CD4-positive, CD25-positive, alpha-beta regulatory T cell (primary cell): ENCODE measurements at regions not wholly inside any gene's neighbourhood (a gene's known extent, or its start where the extent isn't known, plus 50 kb on each side); places are given as distances from the start of the nearest gene placed in this dataset.

Source experiments
- ATAC-seq, 2 donors: fragments of 150-1000 bp; cut with Tn5 transposase; one replicate each; pipeline ENCODE4 v1.10.0; 2021; ENCODE audit warnings: low read depth in 2 of 2, moderate number of reproducible peaks in 2 of 2, moderate library complexity in 1 of 2
- DNase-seq, 3 donors: peaks; one replicate each; pipeline versions ENCODE4 v3.0.0 to v3.0.0-alpha.2; 2012 to 2022; ENCODE audit warnings: mixed read lengths in 1 of 3
- H3K27ac ChIP-seq: one replicate; pipeline ENCODE4 v1.7.0; 2013; ENCODE audit warnings: mild to moderate bottlenecking, low read length; ENCODE audit not compliant: insufficient read depth, poor library complexity, severe bottlenecking
- H3K27me3 ChIP-seq: one replicate; pipeline ENCODE4 v1.7.0; 2013; ENCODE audit warnings: low read length; ENCODE audit not compliant: control insufficient read depth, insufficient read depth
- H3K36me3 ChIP-seq: one replicate; pipeline ENCODE4 v1.7.0; 2013; ENCODE audit warnings: mild to moderate bottlenecking, low read length, moderate library complexity; ENCODE audit not compliant: control insufficient read depth, insufficient read depth
- H3K4me1 ChIP-seq: 2 replicates; pipeline ENCODE4 v1.7.0; 2013; ENCODE audit warnings: mild to moderate bottlenecking, low read length; ENCODE audit not compliant: insufficient read depth, control insufficient read depth, poor library complexity, severe bottlenecking
- H3K4me3 ChIP-seq: one replicate; pipeline ENCODE4 v1.7.0; 2013; ENCODE audit warnings: low read depth, mild to moderate bottlenecking, low read length, moderate library complexity
- H3K9me3 ChIP-seq, 2 experiments: 1 replicate in 1 of 2; 2 replicates in 1 of 2; pipeline ENCODE4 v1.7.0; 2013; ENCODE audit warnings: low read length in 2 of 2, mild to moderate bottlenecking in 1 of 2, moderate library complexity in 1 of 2; ENCODE audit not compliant: control insufficient read depth in 2 of 2
- H3K27ac Mint-ChIP-seq, 3 donors: one replicate each; pipeline ENCODE4 v1.8.0; 2020 to 2022; ENCODE audit warnings: mild to moderate bottlenecking in 3 of 3, mixed read lengths in 3 of 3, moderate library complexity in 2 of 3
- H3K27me3 Mint-ChIP-seq: one replicate; pipeline ENCODE4 v1.8.0; 2022; ENCODE audit warnings: mild to moderate bottlenecking, mixed read lengths
- H3K36me3 Mint-ChIP-seq: one replicate; pipeline ENCODE4 v1.8.0; 2020; ENCODE audit warnings: mixed read lengths
- H3K4me1 Mint-ChIP-seq, 4 donors: one replicate each; pipeline ENCODE4 v1.8.0; 2020 to 2022; ENCODE audit warnings: mixed read lengths in 4 of 4, mild to moderate bottlenecking in 1 of 4
- H3K4me3 Mint-ChIP-seq, 4 donors: one replicate each; pipeline ENCODE4 v1.8.0; 2020 to 2022; ENCODE audit warnings: mild to moderate bottlenecking in 4 of 4, mixed read lengths in 4 of 4, moderate library complexity in 3 of 4
- H3K9me3 Mint-ChIP-seq, 7 donors: one replicate each; pipeline ENCODE4 v1.8.0; 2020 to 2022; ENCODE audit warnings: mixed read lengths in 7 of 7, mild to moderate bottlenecking in 3 of 7, moderate library complexity in 2 of 7

GRCh38 chr5:99878830-99879229 is 656.3 kb upstream of the FAM174A start:
- H3K9me3 ChIP-seq, result no peaks in the 10 kb centered on the region
- H3K4me1 Mint-ChIP-seq, result no peaks in the 10 kb centered on the region
- H3K36me3 Mint-ChIP-seq, result no peaks in the 10 kb centered on the region
- no peak overlapping the region for H3K27ac Mint-ChIP-seq
- ATAC-seq, result no peak
- no peaks in the 10 kb centered on the region for H3K4me1 ChIP-seq
- H3K9me3 Mint-ChIP-seq, result peaks cover 0 to 11% (median 5%) of the 10 kb centered on the region in 7 donors
- no peaks in the 10 kb centered on the region for H3K27me3 ChIP-seq
- H3K27ac ChIP-seq, result no peak overlapping the region
- H3K4me3 ChIP-seq, result no peak overlapping the region
- no peak overlapping the region for H3K4me3 Mint-ChIP-seq
- no peak for DNase-seq
- no peaks in the 10 kb centered on the region for H3K27me3 Mint-ChIP-seq
- no peaks in the 10 kb centered on the region for H3K36me3 ChIP-seq

DNA sequence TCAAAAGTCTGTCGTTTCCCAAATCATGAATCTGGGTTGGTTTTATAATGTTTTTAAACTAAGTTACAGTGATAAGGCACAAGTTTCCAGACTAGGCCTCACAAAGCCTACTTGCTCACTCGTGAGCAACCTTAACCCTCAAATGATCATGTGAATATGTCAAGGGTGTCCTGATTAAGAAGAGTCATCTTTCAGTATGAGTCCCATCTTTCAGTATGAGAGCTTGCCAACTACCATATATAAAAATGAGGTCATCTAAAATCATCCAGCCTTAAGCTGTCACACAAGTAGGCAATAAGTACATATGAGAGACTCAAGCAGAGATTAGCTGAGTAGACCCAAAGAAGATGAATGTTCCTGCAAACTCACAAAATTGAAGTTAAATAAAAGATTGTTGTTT is 668.4 kb upstream of the FAM174A start:
- Histone ChIP-seq H3K4me1 (no peaks in the 10 kb centered on the region), H3K27ac (no peak overlapping the region), H3K27me3 (no peaks in the 10 kb centered on the region)

DNA sequence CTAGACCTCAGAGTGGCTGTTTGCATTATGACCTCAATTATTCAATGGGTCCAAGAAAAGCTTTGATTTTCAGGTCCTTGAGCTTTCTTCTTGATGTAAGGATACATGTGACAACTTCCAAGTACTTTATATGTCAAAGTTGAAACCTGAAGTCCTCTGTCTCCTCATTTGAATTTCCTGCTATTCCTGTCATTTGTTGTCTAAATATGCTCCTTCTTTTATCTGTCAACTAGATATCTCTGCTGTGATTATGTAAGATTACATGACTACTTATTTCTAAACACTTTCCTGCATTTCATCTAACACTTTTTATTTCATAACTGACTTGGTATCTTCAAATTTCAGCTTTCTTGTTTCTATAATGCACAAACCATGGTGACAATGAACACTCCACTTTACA is 670.0 kb upstream of the FAM174A start:
- no peak overlapping the region for H3K4me3 Mint-ChIP-seq
- H3K27ac Mint-ChIP-seq, result no peak overlapping the region
- Histone ChIP-seq H3K27me3 (no peaks in the 10 kb centered on the region), H3K36me3 (no peaks in the 10 kb centered on the region), H3K27ac (no peak overlapping the region), H3K9me3 (peaks cover 0 to 2% of the 10 kb centered on the region in 2 experiments), H3K4me3 (no peak overlapping the region), H3K4me1 (no peaks in the 10 kb centered on the region)
- ATAC-seq (no peak), DNase-seq (no peak)
- no peaks in the 10 kb centered on the region for H3K36me3 Mint-ChIP-seq
- no peaks in the 10 kb centered on the region for H3K27me3 Mint-ChIP-seq
- H3K4me1 Mint-ChIP-seq, result no peaks in the 10 kb centered on the region
- peaks cover 0 to 5% (median 3%) of the 10 kb centered on the region in 7 donors for H3K9me3 Mint-ChIP-seq

More for the DNA sequence above, 668.4 kb upstream of the FAM174A start:
- Mint-ChIP-seq H3K9me3 (peaks cover 0 to 5% (median 4%) of the 10 kb centered on the region in 7 donors), H3K27ac (no peak overlapping the region), H3K4me1 (no peaks in the 10 kb centered on the region), H3K27me3 (no peaks in the 10 kb centered on the region), H3K4me3 (no peak overlapping the region), H3K36me3 (no peaks in the 10 kb centered on the region)
- ATAC-seq, result no peak
- Histone ChIP-seq H3K4me3 (no peak overlapping the region), H3K36me3 (no peaks in the 10 kb centered on the region), H3K9me3 (peaks cover 0 to 2% of the 10 kb centered on the region in 2 experiments)
- no peak for DNase-seq

GRCh38 chr5:99835791-99836190 is 699.4 kb upstream of the FAM174A start:
- Histone ChIP-seq H3K27ac (no peak overlapping the region), H3K4me1 (no peaks in the 10 kb centered on the region), H3K4me3 (no peak overlapping the region), H3K27me3 (no peaks in the 10 kb centered on the region), H3K9me3 (no peaks in the 10 kb centered on the region), H3K36me3 (no peaks in the 10 kb centered on the region)
- Mint-ChIP-seq H3K27me3 (no peaks in the 10 kb centered on the region), H3K4me1 (no peaks in the 10 kb centered on the region), H3K4me3 (no peak overlapping the region), H3K9me3 (peaks cover 0 to 10% (median 3%) of the 10 kb centered on the region in 7 donors), H3K27ac (no peak overlapping the region), H3K36me3 (no peaks in the 10 kb centered on the region)
- DNase-seq (no peak), ATAC-seq (no peak)

DNA sequence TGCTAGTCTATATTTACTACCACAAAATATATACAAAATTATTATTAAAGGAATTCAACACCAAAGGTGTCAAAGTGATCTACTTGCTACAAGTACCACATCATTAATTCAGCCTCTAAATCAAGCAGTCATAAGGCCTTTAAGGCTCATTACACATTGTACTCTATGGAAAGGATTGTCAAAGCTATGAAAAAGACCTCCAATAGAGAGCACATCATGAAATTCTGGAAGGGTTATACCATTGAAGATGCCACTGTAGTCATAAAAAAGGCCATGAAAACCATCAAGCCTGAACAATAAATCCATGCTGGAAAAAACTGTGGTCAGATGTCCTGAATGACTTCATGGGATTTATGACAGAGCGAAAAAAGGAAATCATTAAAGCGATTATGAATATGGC is 708.0 kb upstream of the FAM174A start:
- no peaks in the 10 kb centered on the region for H3K4me1 Mint-ChIP-seq
- H3K27me3 Mint-ChIP-seq, result no peaks in the 10 kb centered on the region
- Histone ChIP-seq H3K27me3 (no peaks in the 10 kb centered on the region), H3K27ac (no peak overlapping the region), H3K9me3 (no peaks in the 10 kb centered on the region), H3K4me1 (no peaks in the 10 kb centered on the region), H3K4me3 (no peak overlapping the region), H3K36me3 (no peaks in the 10 kb centered on the region)
- H3K36me3 Mint-ChIP-seq, result no peaks in the 10 kb centered on the region
- no peak overlapping the region for H3K4me3 Mint-ChIP-seq
- peaks cover 0 to 9% (median 2%) of the 10 kb centered on the region in 7 donors for H3K9me3 Mint-ChIP-seq
- DNase-seq (no peak), ATAC-seq (no peak)
- no peak overlapping the region for H3K27ac Mint-ChIP-seq

DNA sequence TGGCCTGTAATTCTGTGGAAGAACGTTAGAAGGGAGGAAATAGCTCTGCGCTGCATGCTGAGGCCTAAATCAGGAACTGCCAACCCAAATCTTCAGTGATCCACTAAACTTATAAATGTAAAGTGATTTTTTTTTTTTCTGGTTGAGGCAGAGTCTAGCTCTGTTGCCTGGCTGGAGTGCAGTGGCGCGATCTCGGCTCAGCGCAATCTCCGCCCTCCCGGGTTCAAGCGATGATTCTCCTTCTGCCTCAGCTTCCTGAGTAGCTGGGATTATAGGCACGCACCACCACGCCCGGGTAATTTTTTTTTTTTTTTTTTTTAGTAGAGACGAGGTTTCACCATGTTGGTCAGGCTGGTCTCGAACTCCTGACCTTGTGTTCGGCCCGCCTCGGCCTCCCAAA is 717.4 kb upstream of the FAM174A start:
- H3K4me1 Mint-ChIP-seq, result no peaks in the 10 kb centered on the region
- H3K36me3 Mint-ChIP-seq, result no peaks in the 10 kb centered on the region
- H3K36me3 ChIP-seq, result no peaks in the 10 kb centered on the region
- no peaks in the 10 kb centered on the region for H3K4me1 ChIP-seq
- no peak overlapping the region for H3K27ac Mint-ChIP-seq
- no peak for DNase-seq
- no peak overlapping the region for H3K27ac ChIP-seq
- no peak overlapping the region for H3K4me3 Mint-ChIP-seq
- H3K4me3 ChIP-seq, result no peak overlapping the region
- no peaks in the 10 kb centered on the region for H3K27me3 Mint-ChIP-seq
- H3K9me3 Mint-ChIP-seq, result peaks cover 0 to 12% (median 3%) of the 10 kb centered on the region in 7 donors
- H3K27me3 ChIP-seq, result no peaks in the 10 kb centered on the region
- H3K9me3 ChIP-seq, result no peaks in the 10 kb centered on the region
- no peak for ATAC-seq

DNA sequence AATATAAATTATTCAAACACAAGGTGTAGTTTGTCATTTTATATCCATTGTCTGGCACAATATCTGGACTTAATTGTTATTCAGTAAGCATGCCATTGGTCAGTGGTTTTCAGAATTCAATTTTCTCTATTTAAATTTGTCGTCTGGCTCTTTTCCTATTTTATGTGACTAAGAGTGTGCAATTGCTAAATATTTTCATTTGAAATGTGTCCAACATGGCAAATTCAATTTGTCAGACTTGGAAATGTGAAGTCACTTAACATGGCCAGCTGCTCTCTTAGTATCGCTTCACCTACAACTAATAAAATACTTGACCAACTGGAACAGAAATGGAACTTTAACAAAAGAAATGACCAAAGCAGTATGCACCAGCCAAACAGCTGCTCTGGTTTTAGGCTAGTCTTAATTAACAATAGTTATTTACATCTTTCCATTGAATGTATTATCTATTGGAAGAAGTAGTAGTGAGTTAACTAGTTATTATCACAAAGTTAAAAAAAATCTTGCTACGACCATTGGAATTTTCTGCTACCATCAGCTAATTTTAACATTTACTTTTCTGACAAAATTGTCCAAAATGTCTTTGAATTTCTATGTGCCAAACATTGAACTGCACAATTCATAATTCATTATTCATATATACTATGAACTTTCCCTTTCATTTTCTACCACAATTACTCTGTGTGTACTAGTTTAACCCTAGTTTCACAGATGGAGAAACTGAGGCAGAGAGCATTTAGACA is 720.7 kb upstream of the FAM174A start:
- Histone ChIP-seq H3K27ac (no peak overlapping the region), H3K4me1 (no peaks in the 10 kb centered on the region), H3K36me3 (no peaks in the 10 kb centered on the region), H3K9me3 (no peaks in the 10 kb centered on the region), H3K27me3 (no peaks in the 10 kb centered on the region), H3K4me3 (no peak overlapping the region)
- no peak for DNase-seq
- Mint-ChIP-seq H3K27ac (no peak overlapping the region), H3K36me3 (no peaks in the 10 kb centered on the region), H3K4me3 (no peak overlapping the region), H3K27me3 (no peaks in the 10 kb centered on the region), H3K9me3 (peaks cover 0 to 7% (median 3%) of the 10 kb centered on the region in 7 donors), H3K4me1 (no peaks in the 10 kb centered on the region)
- no peak for ATAC-seq

GRCh38 chr5:99808657-99809230 is 726.4 kb upstream of the FAM174A start:
- H3K27me3 ChIP-seq, result no peaks in the 10 kb centered on the region
- ATAC-seq, result no peak
- no peak overlapping the region for H3K4me3 Mint-ChIP-seq
- H3K27ac Mint-ChIP-seq, result no peak overlapping the region
- H3K4me3 ChIP-seq, result no peak overlapping the region
- peaks cover 0 to 5% (median 2%) of the 10 kb centered on the region in 7 donors for H3K9me3 Mint-ChIP-seq
- no peak overlapping the region for H3K27ac ChIP-seq
- no peak for DNase-seq
- H3K36me3 ChIP-seq, result no peaks in the 10 kb centered on the region
- H3K36me3 Mint-ChIP-seq, result no peaks in the 10 kb centered on the region
- no peaks in the 10 kb centered on the region for H3K4me1 ChIP-seq
- H3K27me3 Mint-ChIP-seq, result no peaks in the 10 kb centered on the region
- H3K9me3 ChIP-seq, result no peaks in the 10 kb centered on the region
- no peaks in the 10 kb centered on the region for H3K4me1 Mint-ChIP-seq
